ENCODE measurements at regions not wholly inside any gene's neighbourhood (a gene's known extent, or its start where the extent isn't known, plus 50 kb on each side); places are given as distances from the start of the nearest gene placed in this dataset.

- TF ChIP-seq POLR2AphosphoS5 (IDR thresholded peaks at IDR 0.05; ENCODE audit: low read depth, low read length) (no peak), CTCF (IDR thresholded peaks at IDR 0.05; ENCODE audit: control extremely low read depth in 1 of 3, insufficient read depth in 1 of 3, low read depth in 1 of 3, low read length in 3 of 3) (no peak), SP1 (IDR thresholded peaks at IDR 0.05; ENCODE audit: low read depth, low read length) (no peak), CHD2 (IDR thresholded peaks at IDR 0.05; ENCODE audit: low read length) (no peak), EZH2 (IDR thresholded peaks at IDR 0.05; ENCODE audit: low read depth, low read length, severe bottlenecking) (no peak), HDAC2 (IDR thresholded peaks at IDR 0.05; ENCODE audit: borderline replicate concordance in 1 of 2, low read depth in 2 of 2, low read length in 2 of 2) (no peak), POU5F1 (IDR thresholded peaks at IDR 0.05; ENCODE audit: low read depth, low read length) (no peak), CEBPB (IDR thresholded peaks at IDR 0.05; ENCODE audit: low read depth, low read length) (no peak), EGR1 (IDR thresholded peaks at IDR 0.05; ENCODE audit: borderline replicate concordance, low read depth, low read length) (no peak), TAF1 (IDR thresholded peaks at IDR 0.05; ENCODE audit: low read depth, low read length) (no peak), SIN3A (conservative IDR thresholded peaks at IDR 0.05 in 1 of 2, IDR thresholded peaks at IDR 0.05 in 1 of 2; ENCODE audit: low read depth in 1 of 2, low read length in 2 of 2) (no peak), BRCA1 (IDR thresholded peaks at IDR 0.05; ENCODE audit: low read depth, low read length) (no peak)
Measured at GRCh38 chr19:30084390-30084819, 142.4 kb downstream of the URI1 start.

All from H1 (cell line).